K562 (cell line): ENCODE measurements at regions not wholly inside any gene's neighbourhood (a gene's known extent, or its start where the extent isn't known, plus 50 kb on each side); places are given as distances from the start of the nearest gene placed in this dataset.

Experiments used
- ASH1L ChIP-seq: fragments of 450-650 bp; IDR thresholded peaks from 2 replicates; pipeline ENCODE4 v1.6.1; 2018; ENCODE audit warnings: borderline replicate concordance, mild to moderate bottlenecking, low read depth; ENCODE audit not compliant: partially characterized antibody
- CBFA2T2 ChIP-seq: fragments of 450-650 bp; conservative IDR thresholded peaks from 2 replicates; pipeline ENCODE4 v1.6.1; 2017; ENCODE audit warnings: mild to moderate bottlenecking
- CBX5 ChIP-seq: IDR thresholded peaks from 2 replicates; pipeline ENCODE4 v1.6.1; 2014; ENCODE audit warnings: low read depth, borderline replicate concordance
- CREM ChIP-seq: IDR thresholded peaks from 2 replicates; pipeline ENCODE4 v1.6.1; 2014; ENCODE audit warnings: antibody characterized with exemption, low read depth
- HNRNPH1 ChIP-seq: fragments of 200-400 bp; formaldehyde crosslinking; optimal IDR thresholded peaks from 2 replicates; pipeline ENCODE3; 2017; ENCODE audit warnings: low read depth, mild to moderate bottlenecking, low read length, moderate library complexity
- KLF10 ChIP-seq: fragments of 250-450 bp; sonication (Bioruptor Pico); IDR thresholded peaks from 2 replicates; pipeline ENCODE4 v1.6.1; 2021; ENCODE audit warnings: matching md5 sums
- MTF1 ChIP-seq: fragments of 250-450 bp; sonication (Bioruptor Pico); IDR thresholded peaks from 2 replicates; pipeline ENCODE4 v1.9.0; 2021; ENCODE audit warnings: moderate library complexity, mild to moderate bottlenecking, inconsistent platforms, borderline replicate concordance
- PHF21A ChIP-seq: fragments of 450-650 bp; IDR thresholded peaks from 2 replicates; pipeline ENCODE4 v1.6.1; 2017; ENCODE audit warnings: low read depth, borderline replicate concordance
- PPARD ChIP-seq: fragments of 250-450 bp; sonication (Bioruptor Pico); IDR thresholded peaks from 2 replicates; pipeline ENCODE4 v1.8.0; 2022; ENCODE audit warnings: inconsistent platforms, mild to moderate bottlenecking, moderate library complexity
- PTRF ChIP-seq: fragments of 450-650 bp; IDR thresholded peaks from 2 replicates; pipeline ENCODE4 v1.6.1; 2016; ENCODE audit warnings: mild to moderate bottlenecking, missing genetic modification characterization, missing compliant biosample characterization
- RNF2 ChIP-seq: sonication (generic); IDR thresholded peaks from 2 replicates; pipeline ENCODE4 v1.6.1; 2016
- RREB1 ChIP-seq: fragments of 250-450 bp; sonication (Bioruptor Pico); IDR thresholded peaks from 2 replicates; pipeline ENCODE4 v1.4.0; 2020
- SRSF1 ChIP-seq: fragments of 200-400 bp; formaldehyde crosslinking; IDR thresholded peaks from 2 replicates; pipeline ENCODE4 v1.6.1; 2017; ENCODE audit warnings: mild to moderate bottlenecking, low read depth, low read length, moderate library complexity
- TAF9B ChIP-seq: fragments of 450-650 bp; IDR thresholded peaks from 2 replicates; pipeline ENCODE4 v1.6.1; 2018; ENCODE audit warnings: mild to moderate bottlenecking; ENCODE audit not compliant: partially characterized antibody
- U2AF2 ChIP-seq: fragments of 200-400 bp; formaldehyde crosslinking; optimal IDR thresholded peaks from 2 replicates; pipeline ENCODE3; 2017; ENCODE audit warnings: low read depth, mild to moderate bottlenecking, low read length
- ZBTB2 ChIP-seq: fragments of 450-650 bp; IDR thresholded peaks from 2 replicates; pipeline ENCODE4 v1.6.1; 2016; ENCODE audit warnings: antibody characterized with exemption
- ZEB2 ChIP-seq: fragments of 450-650 bp; IDR thresholded peaks from 2 replicates; pipeline ENCODE4 v1.6.1; 2016
- ZNF121 ChIP-seq: sonication (generic); formaldehyde crosslinking; conservative IDR thresholded peaks from 2 replicates; pipeline ENCODE4 v1.8.0; 2022; ENCODE audit warnings: missing genetic modification reagents
- ZNF212 ChIP-seq: fragments of 450-650 bp; formaldehyde crosslinking; IDR thresholded peaks from 2 replicates; pipeline ENCODE4 v1.4.0; 2020; ENCODE audit warnings: mild to moderate bottlenecking
- ZNF263 ChIP-seq: sonication (generic); formaldehyde crosslinking; IDR thresholded peaks from 2 replicates; pipeline ENCODE4 v1.8.0; 2022; ENCODE audit warnings: mild to moderate bottlenecking, missing genetic modification reagents, borderline replicate concordance
- ZNF699 ChIP-seq: fragments of 250-450 bp; sonication (Bioruptor Pico); IDR thresholded peaks from 2 replicates; pipeline ENCODE4 v1.8.0; 2021; ENCODE audit warnings: mild to moderate bottlenecking, moderate library complexity; ENCODE audit not compliant: insufficient replicate concordance
- ZNF76 ChIP-seq: fragments of 250-450 bp; sonication (Bioruptor Pico); IDR thresholded peaks from 2 replicates; pipeline ENCODE4 v1.4.0; 2020; ENCODE audit warnings: mild to moderate bottlenecking, moderate library complexity, borderline replicate concordance
- TF ChIP-seq, protein P1 (sequence below): sonication (generic); formaldehyde crosslinking; IDR thresholded peaks from 2 replicates; pipeline ENCODE4 v1.9.0; 2022; ENCODE audit warnings: mild to moderate bottlenecking, missing genetic modification reagents

- TF ChIP-seq PTRF (tag), result no peak
- TF ChIP-seq RNF2, result peak; percentile 83; the same call in 1 of the 2 replicates
- no peak for TF ChIP-seq KLF10
- 0 out of 2 replicates have a peak, but pooled peaks have one; percentile 50 for TF ChIP-seq ZBTB2
- no peak for TF ChIP-seq TAF9B
- no peak for TF ChIP-seq U2AF2
- peak; percentile 48 for TF ChIP-seq CBFA2T2
- no peak for TF ChIP-seq ASH1L
- TF ChIP-seq ZNF121, result no peak
- TF ChIP-seq ZNF263 (CRISPR knock-in tag), result no peak
- TF ChIP-seq MTF1 (CRISPR knock-in tag), result no peak
- TF ChIP-seq, protein P1, sequence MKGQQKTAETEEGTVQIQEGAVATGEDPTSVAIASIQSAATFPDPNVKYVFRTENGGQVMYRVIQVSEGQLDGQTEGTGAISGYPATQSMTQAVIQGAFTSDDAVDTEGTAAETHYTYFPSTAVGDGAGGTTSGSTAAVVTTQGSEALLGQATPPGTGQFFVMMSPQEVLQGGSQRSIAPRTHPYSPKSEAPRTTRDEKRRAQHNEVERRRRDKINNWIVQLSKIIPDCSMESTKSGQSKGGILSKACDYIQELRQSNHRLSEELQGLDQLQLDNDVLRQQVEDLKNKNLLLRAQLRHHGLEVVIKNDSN (CRISPR knock-in tag), result peak; percentile 35; the same call in 1 of the 2 replicates
- TF ChIP-seq CBX5, result 0 out of 2 replicates have a peak, but pooled peaks have one; percentile 20
- no peak for TF ChIP-seq SRSF1
- no peak for TF ChIP-seq ZNF699 (CRISPR knock-in tag)
- TF ChIP-seq CREM, result peak; percentile 47; the same call in 1 of the 2 replicates
- peak; percentile 52; the same call in 1 of the 2 replicates for TF ChIP-seq ZEB2
- no peak for TF ChIP-seq PPARD (CRISPR knock-in tag)
- no peak for TF ChIP-seq ZNF212 (CRISPR knock-in tag)
- TF ChIP-seq HNRNPH1, result no peak
- TF ChIP-seq ZNF76 (CRISPR knock-in tag), result no peak
- peak; percentile 38 for TF ChIP-seq RREB1
- no peak for TF ChIP-seq PHF21A
Observed at GRCh38 chr1:67916140-67916886, 83.0 kb upstream of the GNG12 start (continued).
